HCT116 (cell line): ENCODE measurements at regions not wholly inside any gene's neighbourhood (a gene's known extent, or its start where the extent isn't known, plus 50 kb on each side); places are given as distances from the start of the nearest gene placed in this dataset.

Experiments used
- ATAC-seq: fragments of 200-7000 bp; cut with Tn5 transposase; 2 replicates; pipeline ENCODE4 v1.9.1; 2020; ENCODE audit warnings: mild to moderate bottlenecking, moderate library complexity
- BruUV-seq: library from RNA; stranded (reverse); fragments of 400-500 nt; replicated peaks from 2 replicates; lab custom pipeline; 2021; lab: Mats Ljungman, UMichigan
- CTCF ChIA-PET: fragments of 300-600 bp; sonication (Branson Sonifier 250); formaldehyde crosslinking; loops from one replicate; lab custom pipeline; 2021; ENCODE audit warnings: antibody characterized with exemption; lab: Charles Lee
- POLR2A ChIA-PET: fragments of 300-600, 350-600 bp; sonication (Branson Sonifier 250); formaldehyde crosslinking; loops from one replicate; lab custom pipeline; 2021; ENCODE audit warnings: antibody characterized with exemption; lab: Charles Lee
- RAD21 ChIA-PET, 2 experiments: fragments of 300-600 bp; sonication (Branson Sonifier 250); formaldehyde crosslinking; loops; one replicate each; lab custom pipeline; 2023; ENCODE audit warnings: low total read pairs in 2 of 2; ENCODE audit not compliant: uncharacterized antibody in 2 of 2, unreplicated experiment in 2 of 2, low non-redundant PET in 1 of 2; lab: Charles Lee
- DNase-seq: peaks from one replicate; pipeline ENCODE4 v3.0.0-alpha.2; 2010; ENCODE audit warnings: low read depth, low spot score
- H2AFZ ChIP-seq: fragments of 200-600 bp; shearing (Covaris generic), sonication (generic); 2 replicates; pipeline ENCODE4 v1.6.1; 2017; ENCODE audit warnings: low read depth, mixed run types, mixed read lengths, antibody characterized with exemption, low read length; ENCODE audit not compliant: poor library complexity, severe bottlenecking
- H3K27ac ChIP-seq: 2 replicates; pipeline ENCODE4 v1.5.1; 2012; ENCODE audit warnings: low read depth, low read length
- H3K27me3 ChIP-seq: fragments of 200-600 bp; sonication (generic); 2 replicates; pipeline ENCODE4 v1.6.1; 2016; ENCODE audit warnings: mixed run types, low read length, mixed read lengths; ENCODE audit not compliant: insufficient read depth
- H3K36me3 ChIP-seq, 2 experiments: fragments of 200-500 bp in 1 of 2; fragments of 200-600 bp in 1 of 2; sonication (Bioruptor generic) in 1 of 2; sonication (generic) in 1 of 2; 2 replicates each; pipeline versions ENCODE4 v1.5.1 to v1.6.1; 2014 to 2016; ENCODE audit warnings: low read length in 2 of 2, inconsistent platforms in 1 of 2, mixed read lengths in 1 of 2, mixed run types in 1 of 2; ENCODE audit not compliant: insufficient read depth in 2 of 2, control insufficient read depth in 1 of 2
- H3K4me1 ChIP-seq, 2 experiments: fragments of 200-600 bp in 1 of 2; sonication (generic) in 1 of 2; 2 replicates each; pipeline versions ENCODE4 v1.5.1 to v1.6.1; 2012 to 2017; ENCODE audit warnings: low read length in 2 of 2, inconsistent platforms in 1 of 2, mild to moderate bottlenecking in 1 of 2, mixed read lengths in 1 of 2, mixed run types in 1 of 2, moderate library complexity in 1 of 2; ENCODE audit not compliant: insufficient read depth in 2 of 2, control insufficient read depth in 1 of 2
- H3K4me2 ChIP-seq: fragments of 200-600 bp; sonication (generic); 2 replicates; pipeline ENCODE4 v1.6.1; 2017; ENCODE audit warnings: mixed run types, low read length, mixed read lengths
- H3K4me3 ChIP-seq, 2 experiments: fragments of 200-600 bp in 1 of 2; sonication (generic) in 1 of 2; replicated peaks in 1 of 2; 2 replicates each; pipeline ENCODE4 v1.5.1; 2011 to 2016; ENCODE audit warnings: low read length in 2 of 2, control low read depth in 1 of 2, low read depth in 1 of 2, mild to moderate bottlenecking in 1 of 2, mixed read lengths in 1 of 2, mixed run types in 1 of 2
- H3K79me2 ChIP-seq: fragments of 200-600 bp; sonication (generic); 2 replicates; pipeline ENCODE4 v1.6.1; 2017; ENCODE audit warnings: mild to moderate bottlenecking, mixed run types, low read length, moderate library complexity, mixed read lengths; ENCODE audit not compliant: insufficient read depth
- H3K9ac ChIP-seq: fragments of 200-600 bp; sonication (generic); 2 replicates; pipeline ENCODE4 v1.6.1; 2016; ENCODE audit warnings: low read length, mixed read lengths
- H3K9me2 ChIP-seq: fragments of 200-600 bp; sonication (generic), shearing (Covaris generic); 2 replicates; pipeline ENCODE4 v1.6.1; 2017; ENCODE audit warnings: mixed run types, mild to moderate bottlenecking, moderate library complexity; ENCODE audit not compliant: insufficient read depth
- H3K9me3 ChIP-seq, 2 experiments: fragments of 200-500 bp in 1 of 2; fragments of 200-600 bp in 1 of 2; sonication (Bioruptor generic) in 1 of 2; sonication (generic) in 1 of 2; 2 replicates each; pipeline ENCODE4 v1.6.1; 2014 to 2017; ENCODE audit warnings: low read length in 2 of 2, mixed read lengths in 2 of 2, inconsistent platforms in 1 of 2, low read depth in 1 of 2, mild to moderate bottlenecking in 1 of 2, mixed run types in 1 of 2, moderate library complexity in 1 of 2; ENCODE audit not compliant: control insufficient read depth in 1 of 2, insufficient read depth in 1 of 2
- H4K20me1 ChIP-seq: fragments of 200-600 bp; sonication (generic), shearing (Covaris generic); 2 replicates; pipeline ENCODE4 v1.6.1; 2017; ENCODE audit warnings: mixed run types, mild to moderate bottlenecking, moderate library complexity; ENCODE audit not compliant: insufficient read depth
- CBX3 ChIP-seq: IDR thresholded peaks from 2 replicates; pipeline ENCODE4 v1.6.1; 2012; ENCODE audit warnings: low read depth
- CEBPB ChIP-seq: IDR thresholded peaks from 2 replicates; pipeline ENCODE4 v1.6.1; 2012; ENCODE audit warnings: low read depth
- CTCF ChIP-seq, 3 experiments: fragments of 200-600 bp in 1 of 3; sonication (generic) in 1 of 3; IDR thresholded peaks in 2 of 3; conservative IDR thresholded peaks in 1 of 3; 2 replicates each; pipeline ENCODE4 v1.5.1; 2012 to 2017; ENCODE audit warnings: low read depth in 2 of 3, low read length in 2 of 3, antibody characterized with exemption in 1 of 3, borderline replicate concordance in 1 of 3, control low read depth in 1 of 3, mild to moderate bottlenecking in 1 of 3, mixed read lengths in 1 of 3, mixed run types in 1 of 3, moderate library complexity in 1 of 3; ENCODE audit not compliant: insufficient read depth in 1 of 3
- ELF1 ChIP-seq: IDR thresholded peaks from 2 replicates; pipeline ENCODE4 v1.6.1; 2012; ENCODE audit warnings: low read depth, borderline replicate concordance
- JUND ChIP-seq: IDR thresholded peaks from 2 replicates; pipeline ENCODE4 v1.6.1; 2012
- MAX ChIP-seq: IDR thresholded peaks from 2 replicates; pipeline ENCODE4 v1.6.1; 2012
- RAD21 ChIP-seq: IDR thresholded peaks from 2 replicates; pipeline ENCODE4 v1.6.1; 2012; ENCODE audit warnings: low read depth, mild to moderate bottlenecking
- REST ChIP-seq: IDR thresholded peaks from 2 replicates; pipeline ENCODE4 v1.6.1; 2012; ENCODE audit warnings: low read depth
- SIN3A ChIP-seq: IDR thresholded peaks from 2 replicates; pipeline ENCODE4 v1.6.1; 2012; ENCODE audit warnings: low read depth
- SP1 ChIP-seq: IDR thresholded peaks from 2 replicates; pipeline ENCODE4 v1.6.1; 2012; ENCODE audit warnings: low read depth
- ZFX ChIP-seq: fragments of 450-650 bp; IDR thresholded peaks from 2 replicates; pipeline ENCODE4 v1.6.1; 2017
- intact Hi-C: fragments of 100-400 bp; cut with micrococcal nuclease; formaldehyde crosslinking; loops from 2 replicates; pipeline ENCODE4 v1.10.0; 2022

- no peak for ATAC-seq
- RAD21 ChIA-PET: no interaction called here
- H2AFZ ChIP-seq: no peak overlapping the region
- CTCF ChIA-PET: no interaction called here
- intact Hi-C loops: no loop called here
- H3K79me2 ChIP-seq: no peaks in the 10 kb centered on the region
- no peak for TF ChIP-seq REST
- TF ChIP-seq CTCF (IDR thresholded peaks at IDR 0.05 in 2 of 3, conservative IDR thresholded peaks at IDR 0.05 in 1 of 3; ENCODE audit: borderline replicate concordance in 1 of 3, insufficient read depth in 1 of 3, low read depth in 2 of 3, low read length in 2 of 3): no peak
- TF ChIP-seq SIN3A: no peak
- no peak for TF ChIP-seq RAD21
- TF ChIP-seq CEBPB: no peak
- no peak for TF ChIP-seq SP1
- no peak for TF ChIP-seq JUND
- TF ChIP-seq MAX: no peak
- TF ChIP-seq ZFX: no peak
- no peak for TF ChIP-seq ELF1
- no peak for TF ChIP-seq CBX3
- no peaks in the 10 kb centered on the region for H4K20me1 ChIP-seq
- no peak overlapping the region for H3K27ac ChIP-seq
- no peak overlapping the region for H3K4me2 ChIP-seq
- H3K4me3 ChIP-seq: no peak overlapping the region
- no peaks in the 10 kb centered on the region for H3K27me3 ChIP-seq
- H3K36me3 ChIP-seq: no peaks in the 10 kb centered on the region
- H3K4me1 ChIP-seq: no peaks in the 10 kb centered on the region
- H3K9me3 ChIP-seq: peaks cover 7 to 11% of the 10 kb centered on the region in 2 experiments; a peak in 1 of 4 replicates
- BruUV-seq: no TSS peak
- POLR2A ChIA-PET: no interaction called here
- no peak overlapping the region for H3K9ac ChIP-seq
- no peaks in the 10 kb centered on the region for H3K9me2 ChIP-seq
- DNase-seq: no peak
These were observed 250.5 kb downstream of the ARHGAP12 start for GRCh38 chr10:31678139-31678536.
